T-helper 2 cell treated with Interferon-gamma antibody and Interleukin-4, amounts not matched to agents 5 μg/mL and 100 μg/mL, for 36 hours (primary cell): ENCODE measurements at regions not wholly inside any gene's neighbourhood (a gene's known extent, or its start where the extent isn't known, plus 50 kb on each side); places are given as distances from the start of the nearest gene placed in this dataset.

ENCODE experiments used
- DNase-seq: peaks from one replicate; pipeline ENCODE4 v3.0.0; 2021; ENCODE audit warnings: low spot score
- H3K27ac Mint-ChIP-seq: one replicate; pipeline ENCODE4 v1.8.0; 2021; ENCODE audit warnings: mild to moderate bottlenecking, mixed read lengths
- H3K27me3 Mint-ChIP-seq: one replicate; pipeline ENCODE4 v1.8.0; 2021; ENCODE audit warnings: low read depth, mixed read lengths
- H3K36me3 Mint-ChIP-seq: one replicate; pipeline ENCODE4 v1.8.0; 2021; ENCODE audit warnings: low read depth, mixed read lengths
- H3K4me1 Mint-ChIP-seq: one replicate; pipeline ENCODE4 v1.8.0; 2021; ENCODE audit warnings: low read depth, mixed read lengths
- H3K4me3 Mint-ChIP-seq: one replicate; pipeline ENCODE4 v1.8.0; 2022; ENCODE audit warnings: mild to moderate bottlenecking, moderate library complexity, mixed read lengths
- H3K9me3 Mint-ChIP-seq: one replicate; pipeline ENCODE4 v1.8.0; 2021; ENCODE audit warnings: mixed read lengths

GRCh38 chr2:21668078-21668710, 544.4 kb downstream of the TDRD15 start:
- no peaks in the 10 kb centered on the region for H3K27me3 Mint-ChIP-seq
- H3K9me3 Mint-ChIP-seq = peaks cover 10% of the 10 kb centered on the region
- DNase-seq = no peak
- H3K27ac Mint-ChIP-seq = no peak overlapping the region
- H3K4me3 Mint-ChIP-seq = no peak overlapping the region
- no peaks in the 10 kb centered on the region for H3K36me3 Mint-ChIP-seq
- H3K4me1 Mint-ChIP-seq = no peaks in the 10 kb centered on the region

GRCh38 chr2:21676041-21676440, 552.3 kb downstream of the TDRD15 start:
- Mint-ChIP-seq H3K4me3 (no peak overlapping the region), H3K9me3 (peaks cover 21% of the 10 kb centered on the region), H3K36me3 (no peaks in the 10 kb centered on the region), H3K4me1 (no peaks in the 10 kb centered on the region), H3K27ac (no peak overlapping the region), H3K27me3 (no peaks in the 10 kb centered on the region)
- DNase-seq = no peak

GRCh38 chr2:21676676-21677075, 552.9 kb downstream of the TDRD15 start:
- no peaks in the 10 kb centered on the region for H3K36me3 Mint-ChIP-seq
- no peak overlapping the region for H3K4me3 Mint-ChIP-seq
- peaks cover 21% of the 10 kb centered on the region for H3K9me3 Mint-ChIP-seq
- H3K4me1 Mint-ChIP-seq = no peaks in the 10 kb centered on the region
- no peak overlapping the region for H3K27ac Mint-ChIP-seq
- no peaks in the 10 kb centered on the region for H3K27me3 Mint-ChIP-seq
- DNase-seq = no peak

- H3K9me3 Mint-ChIP-seq = peaks cover 27% of the 10 kb centered on the region
- no peak overlapping the region for H3K4me3 Mint-ChIP-seq
- no peak for DNase-seq
- H3K27ac Mint-ChIP-seq = no peak overlapping the region
- H3K4me1 Mint-ChIP-seq = no peaks in the 10 kb centered on the region
- H3K27me3 Mint-ChIP-seq = no peaks in the 10 kb centered on the region
- no peaks in the 10 kb centered on the region for H3K36me3 Mint-ChIP-seq
Observed at GRCh38 chr2:21683838-21684237, 560.1 kb downstream of the TDRD15 start.

- no peaks in the 10 kb centered on the region for H3K4me1 Mint-ChIP-seq
- no peak for DNase-seq
Observed at GRCh38 chr2:21687589-21687988, 563.8 kb downstream of the TDRD15 start.

GRCh38 chr2:21690005-21690404, 566.2 kb downstream of the TDRD15 start:
- H3K4me1 Mint-ChIP-seq = no peaks in the 10 kb centered on the region
- no peaks in the 10 kb centered on the region for H3K27me3 Mint-ChIP-seq
- H3K36me3 Mint-ChIP-seq = no peaks in the 10 kb centered on the region
- no peak for DNase-seq
- H3K9me3 Mint-ChIP-seq = peaks cover 13% of the 10 kb centered on the region
- no peak overlapping the region for H3K27ac Mint-ChIP-seq
- H3K4me3 Mint-ChIP-seq = no peak overlapping the region

More at GRCh38 chr2:21687589-21687988, 563.8 kb downstream of the TDRD15 start:
- Mint-ChIP-seq H3K9me3 (peaks cover 14% of the 10 kb centered on the region), H3K27me3 (no peaks in the 10 kb centered on the region), H3K27ac (no peak overlapping the region), H3K4me3 (no peak overlapping the region), H3K36me3 (no peaks in the 10 kb centered on the region)

- Mint-ChIP-seq H3K36me3 (no peaks in the 10 kb centered on the region), H3K27me3 (no peaks in the 10 kb centered on the region), H3K27ac (no peak overlapping the region), H3K4me3 (no peak overlapping the region), H3K4me1 (no peaks in the 10 kb centered on the region), H3K9me3 (peaks cover 13% of the 10 kb centered on the region)
- DNase-seq = no peak
Observed at GRCh38 chr2:21693081-21693480, 569.3 kb downstream of the TDRD15 start.

- DNase-seq = no peak
- no peaks in the 10 kb centered on the region for H3K27me3 Mint-ChIP-seq
Observed at GRCh38 chr2:21694079-21694878, 570.5 kb downstream of the TDRD15 start.

GRCh38 chr2:21696900-21697299, 573.1 kb downstream of the TDRD15 start:
- Mint-ChIP-seq H3K27ac (no peak overlapping the region), H3K27me3 (no peaks in the 10 kb centered on the region)

More at GRCh38 chr2:21694079-21694878, 570.5 kb downstream of the TDRD15 start:
- H3K9me3 Mint-ChIP-seq = peaks cover 13% of the 10 kb centered on the region
- H3K4me3 Mint-ChIP-seq = no peak overlapping the region
- H3K4me1 Mint-ChIP-seq = no peaks in the 10 kb centered on the region
- H3K36me3 Mint-ChIP-seq = no peaks in the 10 kb centered on the region
- H3K27ac Mint-ChIP-seq = no peak overlapping the region

GRCh38 chr2:21700644-21701043, 576.9 kb downstream of the TDRD15 start:
- peaks cover 17% of the 10 kb centered on the region for H3K9me3 Mint-ChIP-seq
- no peak overlapping the region for H3K4me3 Mint-ChIP-seq
- no peaks in the 10 kb centered on the region for H3K27me3 Mint-ChIP-seq
- no peaks in the 10 kb centered on the region for H3K36me3 Mint-ChIP-seq
- no peak for DNase-seq
- H3K27ac Mint-ChIP-seq = no peak overlapping the region
- H3K4me1 Mint-ChIP-seq = no peaks in the 10 kb centered on the region

More at GRCh38 chr2:21696900-21697299, 573.1 kb downstream of the TDRD15 start:
- no peak for DNase-seq
- Mint-ChIP-seq H3K36me3 (no peaks in the 10 kb centered on the region), H3K4me1 (no peaks in the 10 kb centered on the region), H3K4me3 (no peak overlapping the region), H3K9me3 (peaks cover 18% of the 10 kb centered on the region)

- DNase-seq = no peak
- no peaks in the 10 kb centered on the region for H3K4me1 Mint-ChIP-seq
- H3K9me3 Mint-ChIP-seq = peaks cover 28% of the 10 kb centered on the region
- H3K27me3 Mint-ChIP-seq = no peaks in the 10 kb centered on the region
- H3K4me3 Mint-ChIP-seq = no peak overlapping the region
- H3K27ac Mint-ChIP-seq = no peak overlapping the region
- H3K36me3 Mint-ChIP-seq = no peaks in the 10 kb centered on the region
Observed at GRCh38 chr2:21710031-21710430, 586.3 kb downstream of the TDRD15 start.

GRCh38 chr2:21710496-21710895, 586.7 kb downstream of the TDRD15 start:
- H3K27me3 Mint-ChIP-seq = no peaks in the 10 kb centered on the region
- DNase-seq = no peak
- peaks cover 24% of the 10 kb centered on the region for H3K9me3 Mint-ChIP-seq
- H3K4me1 Mint-ChIP-seq = no peaks in the 10 kb centered on the region
- H3K36me3 Mint-ChIP-seq = no peaks in the 10 kb centered on the region
- no peak overlapping the region for H3K27ac Mint-ChIP-seq
- H3K4me3 Mint-ChIP-seq = no peak overlapping the region

GRCh38 chr2:21715887-21716286, 592.1 kb downstream of the TDRD15 start:
- Mint-ChIP-seq H3K36me3 (no peaks in the 10 kb centered on the region), H3K27me3 (no peaks in the 10 kb centered on the region), H3K4me3 (no peak overlapping the region), H3K4me1 (no peaks in the 10 kb centered on the region), H3K27ac (no peak overlapping the region), H3K9me3 (peaks cover 27% of the 10 kb centered on the region)
- no peak for DNase-seq

- H3K4me1 Mint-ChIP-seq = no peaks in the 10 kb centered on the region
- H3K27me3 Mint-ChIP-seq = no peaks in the 10 kb centered on the region
- no peaks in the 10 kb centered on the region for H3K36me3 Mint-ChIP-seq
- no peak overlapping the region for H3K4me3 Mint-ChIP-seq
- H3K27ac Mint-ChIP-seq = no peak overlapping the region
- no peak for DNase-seq
- H3K9me3 Mint-ChIP-seq = peaks cover 23% of the 10 kb centered on the region
Observed at GRCh38 chr2:21727101-21727500, 603.3 kb downstream of the TDRD15 start.
